Trophoblast cell (in vitro differentiated cells and primary cell): ENCODE measurements at regions not wholly inside any gene's neighbourhood (a gene's known extent, or its start where the extent isn't known, plus 50 kb on each side); places are given as distances from the start of the nearest gene placed in this dataset.

Experiments
- DNase-seq, 2 donors: peaks; one replicate each; pipeline ENCODE4 v3.0.0-alpha.2; 2016
- H2AFZ ChIP-seq: 2 replicates; pipeline ENCODE4 v1.6.1; 2013; ENCODE audit warnings: low read length, moderate library complexity, mild to moderate bottlenecking; ENCODE audit not compliant: insufficient read depth, poor library complexity
- H2AK5ac ChIP-seq: 2 replicates; pipeline ENCODE4 v1.6.1; 2013; ENCODE audit warnings: mild to moderate bottlenecking, low read length
- H2BK120ac ChIP-seq: 2 replicates; pipeline ENCODE4 v1.6.1; 2013; ENCODE audit warnings: low read length, mild to moderate bottlenecking, moderate library complexity; ENCODE audit not compliant: insufficient read depth, poor library complexity
- H2BK12ac ChIP-seq: 2 replicates; pipeline ENCODE4 v1.6.1; 2013; ENCODE audit warnings: mild to moderate bottlenecking, low read length, moderate library complexity
- H2BK5ac ChIP-seq: 2 replicates; pipeline ENCODE4 v1.6.1; 2013; ENCODE audit warnings: low read length, low read depth, moderate library complexity, mild to moderate bottlenecking; ENCODE audit not compliant: poor library complexity
- H3K14ac ChIP-seq: 2 replicates; pipeline ENCODE4 v1.6.1; 2013; ENCODE audit warnings: mild to moderate bottlenecking, low read length
- H3K18ac ChIP-seq: 2 replicates; pipeline ENCODE4 v1.6.1; 2013; ENCODE audit warnings: mild to moderate bottlenecking, low read length
- H3K23ac ChIP-seq: 2 replicates; pipeline ENCODE4 v1.6.1; 2013; ENCODE audit warnings: low read length
- H3K27ac ChIP-seq: 2 replicates; pipeline ENCODE4 v1.5.1; 2013; ENCODE audit warnings: low read depth, mild to moderate bottlenecking, inconsistent platforms, low read length, moderate library complexity
- H3K27me3 ChIP-seq: 2 replicates; pipeline ENCODE4 v1.6.1; 2013; ENCODE audit warnings: inconsistent platforms, mild to moderate bottlenecking, low read length, moderate library complexity; ENCODE audit not compliant: insufficient read depth
- H3K36me3 ChIP-seq, 2 experiments: 1 replicate in 1 of 2; 2 replicates in 1 of 2; pipeline ENCODE4 v1.6.1; 2013; ENCODE audit warnings: low read length in 2 of 2, mild to moderate bottlenecking in 2 of 2, moderate library complexity in 1 of 2; ENCODE audit not compliant: insufficient read depth in 2 of 2, control insufficient read depth in 1 of 2
- H3K4ac ChIP-seq: 2 replicates; pipeline ENCODE4 v1.6.1; 2013; ENCODE audit warnings: low read depth, mild to moderate bottlenecking, low read length, moderate library complexity
- H3K4me1 ChIP-seq, 2 experiments: 1 replicate in 1 of 2; 2 replicates in 1 of 2; pipeline ENCODE4 v1.6.1; 2013; ENCODE audit warnings: low read length in 2 of 2, mild to moderate bottlenecking in 2 of 2, moderate library complexity in 1 of 2; ENCODE audit not compliant: insufficient read depth in 2 of 2, control insufficient read depth in 1 of 2
- H3K4me2 ChIP-seq: 2 replicates; pipeline ENCODE4 v1.6.1; 2013; ENCODE audit warnings: inconsistent platforms, mild to moderate bottlenecking, low read length, moderate library complexity
- H3K4me3 ChIP-seq: 2 replicates; pipeline ENCODE4 v1.5.1; 2013; ENCODE audit warnings: mild to moderate bottlenecking, low read depth, low read length, inconsistent platforms
- H3K79me1 ChIP-seq: one replicate; pipeline ENCODE4 v1.6.1; 2013; ENCODE audit warnings: low read length
- H3K79me2 ChIP-seq: 2 replicates; pipeline ENCODE4 v1.6.1; 2013; ENCODE audit warnings: low read length, mild to moderate bottlenecking; ENCODE audit not compliant: control insufficient read depth, insufficient read depth, poor library complexity
- H3K9ac ChIP-seq: 2 replicates; pipeline ENCODE4 v1.6.1; 2013; ENCODE audit warnings: mild to moderate bottlenecking, low read length
- H3K9me3 ChIP-seq: 2 replicates; pipeline ENCODE4 v1.6.1; 2013; ENCODE audit warnings: low read depth, mild to moderate bottlenecking, control low read depth, inconsistent platforms, low read length; ENCODE audit not compliant: insufficient read depth
- H4K12ac ChIP-seq: 2 replicates; pipeline ENCODE4 v1.6.1; 2013; ENCODE audit warnings: low read depth, mild to moderate bottlenecking, low read length, moderate library complexity
- H4K8ac ChIP-seq: 2 replicates; pipeline ENCODE4 v1.6.1; 2013; ENCODE audit warnings: low read depth, mild to moderate bottlenecking, low read length, moderate library complexity
- H4K91ac ChIP-seq: one replicate; pipeline ENCODE4 v1.6.1; 2013; ENCODE audit warnings: low read depth, mild to moderate bottlenecking, low read length, moderate library complexity
- WGBS: extraction: QIAGEN DNeasy Blood & Tissue Kit; methylation state at CpG from one replicate; pipeline ENCODE4 v1.1.7; 2013; ENCODE audit warnings: missing lambda C conversion rate; ENCODE audit not compliant: insufficient read length, insufficient coverage; ENCODE audit errors: extremely low coverage; 5-methylcytosine and 5-hydroxymethylcytosine counted together

DNA sequence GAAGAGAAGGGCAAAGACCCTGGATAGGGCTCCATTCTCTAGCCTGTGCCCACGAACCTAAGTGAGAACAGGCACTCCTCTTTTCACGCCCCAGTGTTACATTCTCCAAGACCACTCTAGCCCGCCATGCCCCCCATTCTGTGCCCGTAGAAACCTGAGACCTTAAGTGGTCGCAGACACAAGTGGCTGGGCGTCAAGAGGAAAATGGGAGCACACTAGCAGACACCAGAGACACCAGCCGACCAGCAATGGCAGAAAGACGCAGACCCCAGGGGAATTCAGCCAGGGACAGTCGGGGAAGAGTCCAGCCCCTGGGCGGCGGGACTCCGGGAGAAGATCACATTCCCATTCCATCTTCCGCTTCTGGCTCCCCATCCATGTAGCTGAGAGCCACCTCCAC is 2027.9 kb downstream of the PCDH7 start:
- Histone ChIP-seq H3K27me3 (no peaks in the 10 kb centered on the region), H2BK120ac (no peak overlapping the region), H3K18ac (no peak overlapping the region), H3K4me2 (no peak overlapping the region), H3K14ac (no peak overlapping the region), H4K91ac (no peak overlapping the region), H2AFZ (no peak overlapping the region), H3K27ac (no peak overlapping the region), H3K79me2 (no peaks in the 10 kb centered on the region), H3K23ac (no peak overlapping the region), H4K12ac (no peak overlapping the region), H2BK5ac (no peak overlapping the region), H3K36me3 (no peaks in the 10 kb centered on the region), H3K9me3 (no peaks in the 10 kb centered on the region), H3K79me1 (no peaks in the 10 kb centered on the region), H2AK5ac (no peak overlapping the region), H3K9ac (no peak overlapping the region), H2BK12ac (no peak overlapping the region), H3K4ac (no peak overlapping the region), H3K4me1 (no peaks in the 10 kb centered on the region), H3K4me3 (no peak overlapping the region), H4K8ac (no peak overlapping the region)
- no peak for DNase-seq
- WGBS = no CpG with 5 or more reads among the region's 13 CpGs

GRCh38 chr4:32748498-32748897 is 2028.3 kb downstream of the PCDH7 start:
- Histone ChIP-seq H3K4me2 (no peak overlapping the region), H3K4me1 (no peaks in the 10 kb centered on the region), H3K27me3 (no peaks in the 10 kb centered on the region), H2BK5ac (no peak overlapping the region), H4K8ac (no peak overlapping the region), H3K79me1 (no peaks in the 10 kb centered on the region), H2AK5ac (no peak overlapping the region), H2AFZ (no peak overlapping the region), H3K18ac (no peak overlapping the region), H3K9ac (no peak overlapping the region), H3K4me3 (no peak overlapping the region), H3K36me3 (no peaks in the 10 kb centered on the region), H2BK120ac (no peak overlapping the region), H2BK12ac (no peak overlapping the region), H3K9me3 (no peaks in the 10 kb centered on the region), H3K27ac (no peak overlapping the region), H3K79me2 (no peaks in the 10 kb centered on the region), H3K14ac (no peak overlapping the region), H4K91ac (no peak overlapping the region), H3K4ac (no peak overlapping the region), H4K12ac (no peak overlapping the region), H3K23ac (no peak overlapping the region)
- no CpG with 5 or more reads among the region's 9 CpGs for WGBS
- DNase-seq = no peak

- Histone ChIP-seq H2BK5ac (no peak overlapping the region), H3K14ac (no peak overlapping the region), H3K23ac (no peak overlapping the region), H4K8ac (no peak overlapping the region), H3K27ac (no peak overlapping the region), H4K91ac (no peak overlapping the region), H3K36me3 (no peaks in the 10 kb centered on the region), H3K9me3 (no peaks in the 10 kb centered on the region), H3K27me3 (no peaks in the 10 kb centered on the region), H3K4me1 (no peaks in the 10 kb centered on the region), H3K9ac (no peak overlapping the region), H3K4me2 (no peak overlapping the region), H3K4me3 (no peak overlapping the region), H2AK5ac (no peak overlapping the region), H2AFZ (no peak overlapping the region), H2BK12ac (no peak overlapping the region), H3K79me1 (no peaks in the 10 kb centered on the region), H3K79me2 (no peaks in the 10 kb centered on the region), H3K18ac (no peak overlapping the region), H4K12ac (no peak overlapping the region), H2BK120ac (no peak overlapping the region), H3K4ac (no peak overlapping the region)
- WGBS = no CpG with 5 or more reads among the region's 4 CpGs
- DNase-seq = no peak
Observed at GRCh38 chr4:32752962-32753361, 2032.8 kb downstream of the PCDH7 start.

DNA sequence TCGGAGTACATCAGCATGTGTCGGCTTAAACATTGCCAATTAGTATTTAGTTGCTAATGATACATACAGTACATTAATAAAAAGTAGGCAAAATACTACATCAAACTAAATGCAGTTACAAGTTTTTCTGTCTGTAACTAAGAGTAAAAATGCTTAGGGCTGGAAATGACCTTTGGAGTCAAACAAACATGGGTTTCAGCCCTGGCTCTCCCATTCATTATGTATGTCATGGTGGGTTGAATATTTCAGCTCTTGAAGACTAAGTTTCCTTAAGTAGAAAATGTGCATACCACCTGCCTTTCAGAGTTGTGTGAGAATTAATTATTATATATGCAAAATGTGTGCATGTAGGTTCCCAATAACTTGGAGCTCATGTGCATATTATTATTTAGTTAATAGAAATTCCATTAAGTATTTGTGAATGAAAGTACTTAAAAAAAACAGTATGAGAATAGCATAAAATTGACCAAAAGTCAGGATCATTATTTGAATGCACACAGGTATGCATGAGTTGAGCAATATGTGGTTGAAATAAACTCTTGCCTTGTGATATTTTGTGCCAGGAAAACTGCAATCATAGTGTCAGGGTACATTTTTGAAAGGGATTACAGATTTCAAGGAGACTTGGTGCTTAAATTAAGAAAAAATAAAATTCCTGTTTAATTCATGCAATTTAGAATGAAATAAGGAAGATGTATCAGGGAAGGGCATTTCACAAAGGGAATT is 2048.7 kb downstream of the PCDH7 start:
- Histone ChIP-seq H3K27me3 (no peaks in the 10 kb centered on the region), H3K23ac (no peak overlapping the region)
- no CpG with 5 or more reads among the region's 2 CpGs for WGBS

More for the DNA sequence above, 2048.7 kb downstream of the PCDH7 start:
- H3K14ac ChIP-seq = no peak overlapping the region
- H2AK5ac ChIP-seq = no peak overlapping the region
- H3K4ac ChIP-seq = no peak overlapping the region
- H3K79me2 ChIP-seq = no peaks in the 10 kb centered on the region
- H3K18ac ChIP-seq = no peak overlapping the region
- H3K79me1 ChIP-seq = no peaks in the 10 kb centered on the region
- H2BK12ac ChIP-seq = no peak overlapping the region
- no peak overlapping the region for H4K12ac ChIP-seq
- no peak overlapping the region for H4K8ac ChIP-seq
- H3K9me3 ChIP-seq = no peaks in the 10 kb centered on the region
- no peak for DNase-seq
- H3K36me3 ChIP-seq = no peaks in the 10 kb centered on the region
- H3K9ac ChIP-seq = no peak overlapping the region
- H3K4me2 ChIP-seq = no peak overlapping the region
- no peak overlapping the region for H3K27ac ChIP-seq
- H3K4me1 ChIP-seq = no peaks in the 10 kb centered on the region
- H3K4me3 ChIP-seq = no peak overlapping the region
- H2BK5ac ChIP-seq = no peak overlapping the region
- H2BK120ac ChIP-seq = no peak overlapping the region
- no peak overlapping the region for H4K91ac ChIP-seq
- H2AFZ ChIP-seq = no peak overlapping the region
